ENCODE measurements at regions not wholly inside any gene's neighbourhood (a gene's known extent, or its start where the extent isn't known, plus 50 kb on each side); places are given as distances from the start of the nearest gene placed in this dataset.

GRCh38 chr2:8290771-8291352, 391.0 kb upstream of the ID2 start:
- TF ChIP-seq CTCF (tag by site-specific recombination; IDR thresholded peaks at IDR 0.05) (no peak), ZNF274 (IDR thresholded peaks at IDR 0.05; ENCODE audit: low read length) (no peak), ZNF274 (tag by site-specific recombination; IDR thresholded peaks at IDR 0.05; ENCODE audit: borderline replicate concordance) (no peak), TCF7L2 (IDR thresholded peaks at IDR 0.05; ENCODE audit: borderline replicate concordance, low read depth, low read length) (no peak), REST (tag by site-specific recombination; IDR thresholded peaks at IDR 0.05) (no peak), ZNF184 (tag by site-specific recombination; IDR thresholded peaks at IDR 0.05) (no peak), ZFP3 (tag by site-specific recombination; IDR thresholded peaks at IDR 0.05; ENCODE audit: low read depth) (no peak)
